Ovary (tissue), 7 donors: ENCODE measurements at regions not wholly inside any gene's neighbourhood (a gene's known extent, or its start where the extent isn't known, plus 50 kb on each side); places are given as distances from the start of the nearest gene placed in this dataset.
"Not testable (repeated sequence)": the region's sequence is repeated elsewhere in the genome, so short reads cannot be mapped to it uniquely, and the experiment has no call there.

Experiments used
- DNase-seq, 5 donors: peaks; one replicate each; pipeline ENCODE4 v3.0.0-alpha.2; 2019 to 2020
- H3K27ac ChIP-seq, 2 donors: fragments of 200-600 bp; one replicate each; pipeline versions ENCODE4 v1.5.1 to v1.8.0; 2019 to 2022
- H3K27me3 ChIP-seq: fragments of 200-600 bp; one replicate; pipeline ENCODE4 v1.8.0; 2022
- H3K36me3 ChIP-seq: fragments of 200-600 bp; sonication (generic); one replicate; pipeline ENCODE4 v1.5.1; 2019
- H3K4me1 ChIP-seq: one replicate; pipeline ENCODE4 v1.8.1; 2013; ENCODE audit warnings: mild to moderate bottlenecking, moderate library complexity; ENCODE audit not compliant: insufficient read depth
- H3K4me3 ChIP-seq: fragments of 200-600 bp; sonication (generic); one replicate; pipeline ENCODE4 v1.5.1; 2017
- H3K9me3 ChIP-seq, 2 donors: fragments of 200-600 bp in 1 of 2; sonication (generic) in 1 of 2; one replicate each; pipeline versions ENCODE4 v1.5.1 to v1.8.1; 2013 to 2019; ENCODE audit warnings: mild to moderate bottlenecking in 1 of 2, moderate library complexity in 1 of 2
- CTCF ChIP-seq, 3 donors: fragments of 450-650 bp in 2 of 3; fragments of 200-600 bp in 1 of 3; IDR thresholded peaks; one replicate each; pipeline versions ENCODE4 v1.5.1 to v1.8.0; 2016 to 2022; ENCODE audit warnings: antibody characterized with exemption in 3 of 3, mild to moderate bottlenecking in 1 of 3
- EP300 ChIP-seq: sonication (generic); formaldehyde crosslinking; IDR thresholded peaks from one replicate; pipeline ENCODE4 v1.6.1; 2017; ENCODE audit warnings: antibody characterized with exemption
- POLR2A ChIP-seq: fragments of 450-650 bp; IDR thresholded peaks from one replicate; pipeline ENCODE4 v1.6.1; 2017; ENCODE audit warnings: antibody characterized with exemption, mild to moderate bottlenecking, moderate library complexity
- WGBS, 3 donors: extraction: QIAGEN DNeasy Blood & Tissue Kit in 1 of 3; methylation state at CpG; one replicate each; pipeline versions ENCODE4 v1.1.5 to v1.1.7; 2013 to 2017; 5-methylcytosine and 5-hydroxymethylcytosine counted together
- intact Hi-C, 4 donors: fragments of 100-400 bp; cut with DNase I; formaldehyde crosslinking; loops; one replicate each; pipeline versions ENCODE4 v1.11.0 to v1.15.1; 2022 to 2023
- donor health status: DM: no; HTN: no; CAD: no; lungs with moderate emphysema.
- donor health status: DM: no; HTN: no; CAD: no.
- donor health status: Bipolar disorder and iron deficiency.
- donor health status: DM: no; HTN: no; CAD: no.
- donor health status: DM: yes; HTN: yes; CAD: no.

- Histone ChIP-seq H3K9me3 (no peaks in the 10 kb centered on the region), H3K27me3 (no peaks in the 10 kb centered on the region), H3K36me3 (no peaks in the 10 kb centered on the region), H3K4me3 (no peak overlapping the region), H3K4me1 (peaks cover 4% of the 10 kb centered on the region), H3K27ac (no peak overlapping the region)
- intact Hi-C loops, result loop anchor here in 1 of 4 donors (10.0 kb wide), 1 partner anchor 506 kb away; the partner anchor contains the start of gene CITED2
- WGBS, 3 donors, result 86 to 90% (median 87%) methylated on average over 4 of the region's 4 CpGs
- DNase-seq, result no peak
- no peak for TF ChIP-seq POLR2A
Measured at GRCh38 chr6:139881236-139881635, 506.8 kb upstream of the CITED2 start.

GRCh38 chr6:139879823-139880356, 505.4 kb upstream of the CITED2 start:
- Histone ChIP-seq H3K9me3 (no peaks in the 10 kb centered on the region), H3K4me1 (peaks cover 4% of the 10 kb centered on the region), H3K27me3 (no peaks in the 10 kb centered on the region), H3K36me3 (no peaks in the 10 kb centered on the region), H3K4me3 (no peak overlapping the region), H3K27ac (no peak overlapping the region)
- DNase-seq, result no peak
- TF ChIP-seq POLR2A, result no peak
- TF ChIP-seq EP300, result no peak
- no peak for TF ChIP-seq CTCF (IDR thresholded peaks at IDR 0.05)
- intact Hi-C loops, result loop anchor here in 1 of 4 donors (10.0 kb wide), 1 partner anchor 505 kb away; the partner anchor contains the start of gene CITED2
- 86 to 92% (median 90%) methylated on average over 5 of the region's 5 CpGs for WGBS, 3 donors

- intact Hi-C loops, H3K27ac ChIP-seq, H3K4me3 ChIP-seq, H3K4me1 ChIP-seq, H3K9me3 ChIP-seq, H3K27me3 ChIP-seq, H3K36me3 ChIP-seq, DNase-seq: not testable (repeated sequence)
- 96 to 99% (median 98%) methylated on average over 12 of the region's 12 CpGs for WGBS, 3 donors
Measured at GRCh38 chr6:139879241-139879640, 504.8 kb upstream of the CITED2 start.

GRCh38 chr6:139877828-139878405, 503.5 kb upstream of the CITED2 start:
- 96 to 98% (median 96%) methylated on average over 8 of the region's 8 CpGs for WGBS, 3 donors
- H3K9me3 ChIP-seq, result no peaks in the 10 kb centered on the region

GRCh38 chr6:139872665-139873064, 498.2 kb upstream of the CITED2 start:
- 58 to 63% (median 61%) methylated on average over 2 of the region's 2 CpGs for WGBS, 3 donors
- Histone ChIP-seq H3K27me3 (no peaks in the 10 kb centered on the region), H3K27ac (no peak overlapping the region), H3K4me1 (no peaks in the 10 kb centered on the region), H3K9me3 (no peaks in the 10 kb centered on the region), H3K36me3 (no peaks in the 10 kb centered on the region), H3K4me3 (no peak overlapping the region)
- no peak for DNase-seq
- intact Hi-C loops, result no loop called here
- TF ChIP-seq POLR2A (no peak), EP300 (no peak), CTCF (IDR thresholded peaks at IDR 0.05) (no peak)

More at GRCh38 chr6:139877828-139878405, 503.5 kb upstream of the CITED2 start:
- H3K36me3 ChIP-seq, result no peaks in the 10 kb centered on the region
- no peak overlapping the region for H3K27ac ChIP-seq
- no peak for TF ChIP-seq EP300
- H3K4me1 ChIP-seq, result peaks cover 2% of the 10 kb centered on the region
- no peaks in the 10 kb centered on the region for H3K27me3 ChIP-seq
- intact Hi-C loops, result no loop called here
- no peak for DNase-seq
- no peak overlapping the region for H3K4me3 ChIP-seq

GRCh38 chr6:139871803-139872510, 497.5 kb upstream of the CITED2 start:
- no peak overlapping the region for H3K4me3 ChIP-seq
- TF ChIP-seq POLR2A (no peak), CTCF (IDR thresholded peaks at IDR 0.05) (no peak), EP300 (no peak)
- intact Hi-C loops, result no loop called here
- H3K27ac ChIP-seq, result no peak overlapping the region
- DNase-seq, result no peak
- H3K36me3 ChIP-seq, result no peaks in the 10 kb centered on the region
- H3K4me1 ChIP-seq, result no peaks in the 10 kb centered on the region
- 4 to 22% (median 12%) methylated on average over 1 of the region's 1 CpG for WGBS, 3 donors
- H3K9me3 ChIP-seq, result no peaks in the 10 kb centered on the region
- no peaks in the 10 kb centered on the region for H3K27me3 ChIP-seq
